Thyroid gland (tissue), 4 donors: ENCODE measurements at regions not wholly inside any gene's neighbourhood (a gene's known extent, or its start where the extent isn't known, plus 50 kb on each side); places are given as distances from the start of the nearest gene placed in this dataset.

Experiments used
- CTCF ChIP-seq, 6 experiments: fragments of 200-600 bp in 3 of 6; fragments of 450-650 bp in 3 of 6; sonication (generic) in 3 of 6; IDR thresholded peaks; one replicate each; pipeline ENCODE4 v1.5.1; 2016 to 2019; ENCODE audit warnings: antibody characterized with exemption in 6 of 6, mild to moderate bottlenecking in 2 of 6, inconsistent platforms in 1 of 6, moderate library complexity in 1 of 6
- POLR2A ChIP-seq, 2 donors: fragments of 450-650 bp; IDR thresholded peaks; one replicate each; pipeline ENCODE4 v1.6.1; 2017; ENCODE audit warnings: antibody characterized with exemption in 2 of 2, mild to moderate bottlenecking in 2 of 2, moderate library complexity in 1 of 2

- TF ChIP-seq CTCF (IDR thresholded peaks at IDR 0.05) (no peak), POLR2A (IDR thresholded peaks at IDR 0.05) (no peak)
These were observed 242.0 kb downstream of the RAD51AP2 start for GRCh38 chr2:17276220-17276619.
